Liver (tissue), 8 donors: ENCODE measurements at regions not wholly inside any gene's neighbourhood (a gene's known extent, or its start where the extent isn't known, plus 50 kb on each side); places are given as distances from the start of the nearest gene placed in this dataset.

Experiments used
- DNase-seq: peaks from one replicate; pipeline ENCODE4 v3.0.0-alpha.2; 2017; ENCODE audit warnings: low spot score
- H3K27ac ChIP-seq, 2 donors: one replicate each; pipeline ENCODE4 v1.7.0; 2013; ENCODE audit warnings: inconsistent platforms in 2 of 2, low read length in 2 of 2, control low read depth in 1 of 2, low read depth in 1 of 2, mild to moderate bottlenecking in 1 of 2
- H3K27me3 ChIP-seq, 4 donors: one replicate each; pipeline versions ENCODE4 v1.6.1 to v1.7.0; 2013; ENCODE audit warnings: low read length in 3 of 4, inconsistent platforms in 1 of 4, mild to moderate bottlenecking in 1 of 4, moderate library complexity in 1 of 4; ENCODE audit not compliant: control insufficient read depth in 4 of 4, insufficient read depth in 4 of 4
- H3K36me3 ChIP-seq, 4 donors: one replicate each; pipeline versions ENCODE4 v1.6.1 to v1.7.0; 2013; ENCODE audit warnings: low read length in 3 of 4, mild to moderate bottlenecking in 3 of 4, low read depth in 1 of 4, moderate library complexity in 1 of 4; ENCODE audit not compliant: control insufficient read depth in 4 of 4, insufficient read depth in 3 of 4
- H3K4me1 ChIP-seq, 4 donors: one replicate each; pipeline versions ENCODE4 v1.6.1 to v1.7.0; 2013; ENCODE audit warnings: low read length in 3 of 4, mild to moderate bottlenecking in 3 of 4, moderate library complexity in 1 of 4; ENCODE audit not compliant: control insufficient read depth in 4 of 4, insufficient read depth in 4 of 4
- H3K4me3 ChIP-seq, 3 donors: one replicate each; pipeline versions ENCODE4 v1.6.1 to v1.7.0; 2013; ENCODE audit warnings: low read length in 3 of 3, control low read depth in 1 of 3, low read depth in 1 of 3, mild to moderate bottlenecking in 1 of 3
- H3K9ac ChIP-seq, 2 donors: one replicate each; pipeline ENCODE4 v1.7.0; 2013; ENCODE audit warnings: low read length in 2 of 2, mild to moderate bottlenecking in 2 of 2, moderate library complexity in 2 of 2, control low read depth in 1 of 2, low read depth in 1 of 2
- H3K9me3 ChIP-seq, 4 donors: one replicate each; pipeline versions ENCODE4 v1.6.1 to v1.7.0; 2013; ENCODE audit warnings: low read length in 3 of 4; ENCODE audit not compliant: control insufficient read depth in 4 of 4
- ATF3 ChIP-seq: IDR thresholded peaks from 2 replicates; pipeline ENCODE4 v1.6.1; 2016; ENCODE audit warnings: antibody characterized with exemption
- EGR1 ChIP-seq, 2 donors: IDR thresholded peaks; 2 replicates each; pipeline ENCODE4 v1.6.1; 2016 to 2018; ENCODE audit warnings: antibody characterized with exemption in 2 of 2, low read depth in 2 of 2
- FOXA1 ChIP-seq: IDR thresholded peaks from 2 replicates; pipeline ENCODE4 v1.6.1; 2016; ENCODE audit warnings: antibody characterized with exemption
- FOXA2 ChIP-seq: IDR thresholded peaks from 2 replicates; pipeline ENCODE4 v1.6.1; 2016; ENCODE audit warnings: antibody characterized with exemption
- GABPA ChIP-seq, 2 donors: IDR thresholded peaks in 1 of 2; conservative IDR thresholded peaks in 1 of 2; 2 replicates each; pipeline ENCODE4 v1.6.1; 2016; ENCODE audit warnings: antibody characterized with exemption in 2 of 2, mild to moderate bottlenecking in 1 of 2, moderate library complexity in 1 of 2
- HNF4A ChIP-seq, 2 donors: conservative IDR thresholded peaks; 2 replicates each; pipeline ENCODE4 v1.6.1; 2016; ENCODE audit warnings: antibody characterized with exemption in 2 of 2, mild to moderate bottlenecking in 2 of 2
- HNF4G ChIP-seq: IDR thresholded peaks from 2 replicates; pipeline ENCODE4 v1.6.1; 2016; ENCODE audit warnings: antibody characterized with exemption
- JUND ChIP-seq, 2 donors: IDR thresholded peaks; 2 replicates each; pipeline ENCODE4 v1.6.1; 2016; ENCODE audit warnings: antibody characterized with exemption in 2 of 2
- NR2F2 ChIP-seq: IDR thresholded peaks from 2 replicates; pipeline ENCODE4 v1.6.1; 2016; ENCODE audit warnings: antibody characterized with exemption
- RAD21 ChIP-seq, 2 donors: IDR thresholded peaks; 2 replicates each; pipeline ENCODE4 v1.6.1; 2016; ENCODE audit warnings: antibody characterized with exemption in 2 of 2, mild to moderate bottlenecking in 2 of 2
- REST ChIP-seq: IDR thresholded peaks from 2 replicates; pipeline ENCODE4 v1.6.1; 2016; ENCODE audit warnings: antibody characterized with exemption, mild to moderate bottlenecking
- RXRA ChIP-seq, 2 donors: IDR thresholded peaks; 2 replicates each; pipeline ENCODE4 v1.6.1; 2017 to 2018; ENCODE audit warnings: antibody characterized with exemption in 2 of 2, mild to moderate bottlenecking in 1 of 2
- SP1 ChIP-seq: IDR thresholded peaks from 2 replicates; pipeline ENCODE4 v1.6.1; 2018; ENCODE audit warnings: antibody characterized with exemption, mild to moderate bottlenecking
- TAF1 ChIP-seq: conservative IDR thresholded peaks from 2 replicates; pipeline ENCODE4 v1.6.1; 2016; ENCODE audit warnings: antibody characterized with exemption, mild to moderate bottlenecking
- YY1 ChIP-seq: IDR thresholded peaks from 2 replicates; pipeline ENCODE4 v1.6.1; 2016; ENCODE audit warnings: antibody characterized with exemption, mild to moderate bottlenecking
- ZBTB33 ChIP-seq: IDR thresholded peaks from 2 replicates; pipeline ENCODE4 v1.6.1; 2016; ENCODE audit warnings: antibody characterized with exemption
- WGBS: extraction: QIAGEN DNeasy Blood & Tissue Kit; methylation state at CpG from one replicate; pipeline ENCODE4 v1.1.7; 2013; 5-methylcytosine and 5-hydroxymethylcytosine counted together
- TF ChIP-seq, protein P1 (sequence below): IDR thresholded peaks from 2 replicates; pipeline ENCODE4 v1.6.1; 2016; ENCODE audit warnings: antibody characterized with exemption
- TF ChIP-seq, protein P2 (sequence below): fragments of 150-350 bp; IDR thresholded peaks from 2 replicates; pipeline ENCODE4 v1.5.1; 2017; ENCODE audit warnings: improper control_type of control experiment, low read depth, low read length; ENCODE audit not compliant: missing input control
- donor health status: healthy.
- donor health status: healthy.
- donor health status: healthy.
- donor health status: healthy.
- donor health status: healthy.

DNA sequence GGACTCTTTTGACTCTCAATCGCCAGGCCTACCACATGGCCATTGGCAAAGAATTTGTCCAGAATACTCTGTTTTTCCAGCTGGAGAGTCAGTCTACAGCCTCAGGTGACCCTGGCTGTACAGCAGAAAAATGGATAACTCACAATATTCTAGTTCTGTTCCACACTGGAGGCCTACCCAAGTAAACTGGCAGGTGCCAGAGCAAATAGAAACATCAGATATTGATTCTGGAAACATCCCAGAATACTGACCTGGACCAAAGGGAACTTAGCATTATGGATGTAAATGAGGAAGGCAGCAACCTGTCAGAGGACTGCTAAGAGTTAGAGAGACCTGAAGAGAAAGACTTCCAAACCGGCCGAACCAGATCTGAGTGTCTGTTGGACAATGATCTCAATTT, 147.9 kb upstream of the SMAD1 start:
- Histone ChIP-seq H3K9ac (no peak overlapping the region), H3K27me3 (no peaks in the 10 kb centered on the region), H3K36me3 (no peaks in the 10 kb centered on the region), H3K4me1 (peaks cover 0 to 16% (median 15%) of the 10 kb centered on the region in 4 donors), H3K4me3 (no peak overlapping the region), H3K9me3 (no peaks in the 10 kb centered on the region), H3K27ac (peak overlapping the region in 1 of 2 donors; percentile 1)
- WGBS, result 42% methylated on average over 3 of the region's 3 CpGs
- no peak for DNase-seq
- TF ChIP-seq, protein P1, sequence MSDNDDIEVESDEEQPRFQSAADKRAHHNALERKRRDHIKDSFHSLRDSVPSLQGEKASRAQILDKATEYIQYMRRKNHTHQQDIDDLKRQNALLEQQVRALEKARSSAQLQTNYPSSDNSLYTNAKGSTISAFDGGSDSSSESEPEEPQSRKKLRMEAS, result peak; percentile 44
- peak; percentile 55 for TF ChIP-seq SP1
- TF ChIP-seq YY1, result peak; percentile 52
- TF ChIP-seq ZBTB33, result peak; percentile 47
- TF ChIP-seq, protein P2, sequence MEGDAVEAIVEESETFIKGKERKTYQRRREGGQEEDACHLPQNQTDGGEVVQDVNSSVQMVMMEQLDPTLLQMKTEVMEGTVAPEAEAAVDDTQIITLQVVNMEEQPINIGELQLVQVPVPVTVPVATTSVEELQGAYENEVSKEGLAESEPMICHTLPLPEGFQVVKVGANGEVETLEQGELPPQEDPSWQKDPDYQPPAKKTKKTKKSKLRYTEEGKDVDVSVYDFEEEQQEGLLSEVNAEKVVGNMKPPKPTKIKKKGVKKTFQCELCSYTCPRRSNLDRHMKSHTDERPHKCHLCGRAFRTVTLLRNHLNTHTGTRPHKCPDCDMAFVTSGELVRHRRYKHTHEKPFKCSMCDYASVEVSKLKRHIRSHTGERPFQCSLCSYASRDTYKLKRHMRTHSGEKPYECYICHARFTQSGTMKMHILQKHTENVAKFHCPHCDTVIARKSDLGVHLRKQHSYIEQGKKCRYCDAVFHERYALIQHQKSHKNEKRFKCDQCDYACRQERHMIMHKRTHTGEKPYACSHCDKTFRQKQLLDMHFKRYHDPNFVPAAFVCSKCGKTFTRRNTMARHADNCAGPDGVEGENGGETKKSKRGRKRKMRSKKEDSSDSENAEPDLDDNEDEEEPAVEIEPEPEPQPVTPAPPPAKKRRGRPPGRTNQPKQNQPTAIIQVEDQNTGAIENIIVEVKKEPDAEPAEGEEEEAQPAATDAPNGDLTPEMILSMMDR, result no peak
- no peak for TF ChIP-seq FOXA1
- TF ChIP-seq RXRA (IDR thresholded peaks at IDR 0.05), result peak; percentile 79 to 86
- peak; percentile 34 for TF ChIP-seq ATF3
- TF ChIP-seq REST, result peak; percentile 34
- peak; percentile 58 to 69 for TF ChIP-seq HNF4A (conservative IDR thresholded peaks at IDR 0.05)
- TF ChIP-seq NR2F2, result no peak
- peak; percentile 27 for TF ChIP-seq FOXA2
- TF ChIP-seq TAF1, result no peak
- TF ChIP-seq JUND (IDR thresholded peaks at IDR 0.05), result peak; percentile 43 to 52
- TF ChIP-seq HNF4G, result no peak
- TF ChIP-seq EGR1 (IDR thresholded peaks at IDR 0.05; ENCODE audit: low read depth in 2 of 2), result no peak
- peak; percentile 50 to 60 for TF ChIP-seq RAD21 (IDR thresholded peaks at IDR 0.05)

DNA sequence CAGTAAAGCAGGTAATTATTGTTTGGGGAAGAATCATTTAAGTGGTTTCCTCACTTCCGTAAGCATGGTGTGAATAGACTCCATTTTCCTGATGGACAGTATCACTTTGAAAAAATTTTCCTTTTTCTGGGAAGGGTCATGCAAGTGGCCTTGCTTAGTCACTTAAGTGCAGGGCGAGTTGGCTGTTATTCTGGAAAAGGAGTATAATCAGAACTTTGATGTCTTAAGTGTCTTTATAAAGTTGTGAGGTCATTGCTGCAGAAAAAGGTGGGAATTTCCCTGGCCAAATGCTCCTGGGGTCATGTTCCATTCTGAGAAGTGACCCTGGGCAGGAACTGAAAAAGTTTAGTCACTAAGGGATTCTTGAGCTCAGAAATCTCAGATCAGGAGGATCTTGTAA, 146.1 kb upstream of the OTUD4 start:
- 82% methylated on average over 2 of the region's 2 CpGs for WGBS
- H3K4me3 ChIP-seq, result no peak overlapping the region
- no peak for DNase-seq
- H3K27ac ChIP-seq, result no peak overlapping the region
- no peak overlapping the region for H3K9ac ChIP-seq
- no peaks in the 10 kb centered on the region for H3K27me3 ChIP-seq
- no peaks in the 10 kb centered on the region for H3K9me3 ChIP-seq
- H3K4me1 ChIP-seq, result no peaks in the 10 kb centered on the region
- no peaks in the 10 kb centered on the region for H3K36me3 ChIP-seq
- no peak for TF ChIP-seq ATF3
- TF ChIP-seq, protein P2, result no peak
- no peak for TF ChIP-seq REST
- no peak for TF ChIP-seq FOXA2
- TF ChIP-seq EGR1 (IDR thresholded peaks at IDR 0.05; ENCODE audit: low read depth in 2 of 2), result no peak
- TF ChIP-seq TAF1, result no peak
- no peak for TF ChIP-seq GABPA (IDR thresholded peaks at IDR 0.05 in 1 of 2, conservative IDR thresholded peaks at IDR 0.05 in 1 of 2)
- TF ChIP-seq HNF4G, result no peak
- no peak for TF ChIP-seq RAD21 (IDR thresholded peaks at IDR 0.05)
